Kidney epithelial cell (primary cell): ENCODE measurements at regions not wholly inside any gene's neighbourhood (a gene's known extent, or its start where the extent isn't known, plus 50 kb on each side); places are given as distances from the start of the nearest gene placed in this dataset.
"Not testable (repeated sequence)": the region's sequence is repeated elsewhere in the genome, so short reads cannot be mapped to it uniquely, and the experiment has no call there.

Source experiments
- DNase-seq: peaks from one replicate; pipeline ENCODE4 v3.0.0-alpha.2; 2010; ENCODE audit warnings: low read depth
- H3K27me3 ChIP-seq: 2 replicates; pipeline ENCODE4 v1.6.0; 2011; ENCODE audit warnings: low read length; ENCODE audit not compliant: control insufficient read depth, insufficient read depth
- H3K36me3 ChIP-seq: 2 replicates; pipeline ENCODE4 v1.5.1; 2011; ENCODE audit warnings: low read length; ENCODE audit not compliant: control insufficient read depth, insufficient read depth
- H3K4me3 ChIP-seq: 2 replicates; pipeline ENCODE4 v1.5.1; 2011; ENCODE audit warnings: low read depth, mild to moderate bottlenecking, control low read depth, low read length
- TF ChIP-seq, protein P1 (sequence below): IDR thresholded peaks from 2 replicates; pipeline ENCODE4 v1.5.1; 2011; ENCODE audit warnings: mild to moderate bottlenecking, moderate library complexity, low read length, control low read depth, inconsistent platforms; ENCODE audit not compliant: insufficient read depth, poor library complexity, severe bottlenecking

DNA sequence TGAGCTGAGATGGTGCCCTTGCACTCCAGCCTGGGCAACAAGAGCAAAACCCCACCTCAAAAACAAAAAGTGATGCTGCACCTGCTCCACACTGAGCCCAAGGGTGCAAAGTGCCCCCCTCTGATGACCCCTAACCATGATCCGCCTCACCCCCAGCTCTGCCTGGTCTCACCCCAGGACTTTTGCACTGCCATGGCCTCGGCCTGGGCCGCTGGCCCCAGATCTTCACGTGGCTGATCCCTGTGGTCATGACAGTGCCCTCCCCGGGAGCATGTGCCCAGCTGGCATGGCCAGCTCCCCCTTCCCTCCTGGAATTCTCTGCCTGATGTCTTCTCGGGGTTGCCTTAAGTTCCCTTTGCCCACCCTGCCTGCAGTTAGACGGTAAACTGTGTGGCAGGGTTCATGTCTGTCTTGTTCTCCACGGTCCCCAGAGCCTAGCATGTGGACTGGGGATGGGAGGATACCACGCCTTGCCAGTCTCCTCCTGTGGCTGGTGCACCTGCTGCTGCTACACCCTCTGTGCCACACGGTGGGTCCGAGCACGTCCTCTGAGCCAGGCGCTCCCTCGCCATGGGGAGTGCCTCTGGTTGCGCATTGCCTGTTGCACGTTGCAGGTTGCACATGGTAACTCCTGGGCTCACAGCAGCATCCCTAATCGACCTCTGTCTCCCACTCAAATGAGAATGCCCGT lies 77.4 kb upstream of the PPP1R26 start:
- Histone ChIP-seq H3K27me3 (no peaks in the 10 kb centered on the region), H3K4me3 (no peak overlapping the region), H3K36me3 (no peaks in the 10 kb centered on the region)
- TF ChIP-seq, protein P1, sequence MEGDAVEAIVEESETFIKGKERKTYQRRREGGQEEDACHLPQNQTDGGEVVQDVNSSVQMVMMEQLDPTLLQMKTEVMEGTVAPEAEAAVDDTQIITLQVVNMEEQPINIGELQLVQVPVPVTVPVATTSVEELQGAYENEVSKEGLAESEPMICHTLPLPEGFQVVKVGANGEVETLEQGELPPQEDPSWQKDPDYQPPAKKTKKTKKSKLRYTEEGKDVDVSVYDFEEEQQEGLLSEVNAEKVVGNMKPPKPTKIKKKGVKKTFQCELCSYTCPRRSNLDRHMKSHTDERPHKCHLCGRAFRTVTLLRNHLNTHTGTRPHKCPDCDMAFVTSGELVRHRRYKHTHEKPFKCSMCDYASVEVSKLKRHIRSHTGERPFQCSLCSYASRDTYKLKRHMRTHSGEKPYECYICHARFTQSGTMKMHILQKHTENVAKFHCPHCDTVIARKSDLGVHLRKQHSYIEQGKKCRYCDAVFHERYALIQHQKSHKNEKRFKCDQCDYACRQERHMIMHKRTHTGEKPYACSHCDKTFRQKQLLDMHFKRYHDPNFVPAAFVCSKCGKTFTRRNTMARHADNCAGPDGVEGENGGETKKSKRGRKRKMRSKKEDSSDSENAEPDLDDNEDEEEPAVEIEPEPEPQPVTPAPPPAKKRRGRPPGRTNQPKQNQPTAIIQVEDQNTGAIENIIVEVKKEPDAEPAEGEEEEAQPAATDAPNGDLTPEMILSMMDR, result no peak
- no peak for DNase-seq

GRCh38 chr9:135402739-135403695 lies 76.6 kb upstream of the PPP1R26 start:
- Histone ChIP-seq H3K36me3 (no peaks in the 10 kb centered on the region), H3K4me3 (no peak overlapping the region), H3K27me3 (no peaks in the 10 kb centered on the region)
- TF ChIP-seq, protein P1, result no peak
- no peak for DNase-seq

- no peaks in the 10 kb centered on the region for H3K27me3 ChIP-seq
- no peaks in the 10 kb centered on the region for H3K36me3 ChIP-seq
- TF ChIP-seq, protein P1, result no peak
- H3K4me3 ChIP-seq, result no peak overlapping the region
- DNase-seq, result no peak
Observed at GRCh38 chr9:135403733-135404450, 75.7 kb upstream of the PPP1R26 start.

GRCh38 chr9:135404451-135405144 lies 75.0 kb upstream of the PPP1R26 start:
- Histone ChIP-seq H3K36me3 (no peaks in the 10 kb centered on the region), H3K27me3 (no peaks in the 10 kb centered on the region), H3K4me3 (no peak overlapping the region)
- DNase-seq, result no peak
- TF ChIP-seq, protein P1, result no peak

DNA sequence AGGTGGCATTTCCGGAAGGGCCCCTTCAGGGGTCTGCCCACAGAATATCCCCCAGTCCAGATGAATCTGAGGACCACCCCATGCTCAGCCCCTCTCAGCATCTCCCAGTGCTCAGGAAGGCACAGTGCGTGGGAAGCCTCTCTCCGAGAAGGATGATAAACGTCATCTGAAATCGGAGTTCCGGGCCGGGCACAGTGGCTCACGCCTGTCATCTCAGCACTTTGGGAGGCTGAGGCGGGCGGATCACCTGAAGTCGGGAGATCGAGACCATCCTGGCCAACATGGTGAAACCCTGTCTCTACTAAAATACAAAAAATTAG lies 74.5 kb upstream of the PPP1R26 start:
- not testable (repeated sequence) for H3K4me3 ChIP-seq, H3K36me3 ChIP-seq, DNase-seq, H3K27me3 ChIP-seq
